CD4-positive, CD25-positive, alpha-beta regulatory T cell (primary cell): ENCODE measurements at regions not wholly inside any gene's neighbourhood (a gene's known extent, or its start where the extent isn't known, plus 50 kb on each side); places are given as distances from the start of the nearest gene placed in this dataset.

ENCODE experiments used
- ATAC-seq, 2 donors: fragments of 150-1000 bp; cut with Tn5 transposase; one replicate each; pipeline ENCODE4 v1.10.0; 2021; ENCODE audit warnings: low read depth in 2 of 2, moderate number of reproducible peaks in 2 of 2, moderate library complexity in 1 of 2
- DNase-seq, 3 donors: peaks; one replicate each; pipeline versions ENCODE4 v3.0.0 to v3.0.0-alpha.2; 2012 to 2022; ENCODE audit warnings: mixed read lengths in 1 of 3
- H3K27ac ChIP-seq: one replicate; pipeline ENCODE4 v1.7.0; 2013; ENCODE audit warnings: mild to moderate bottlenecking, low read length; ENCODE audit not compliant: insufficient read depth, poor library complexity, severe bottlenecking
- H3K27me3 ChIP-seq: one replicate; pipeline ENCODE4 v1.7.0; 2013; ENCODE audit warnings: low read length; ENCODE audit not compliant: control insufficient read depth, insufficient read depth
- H3K36me3 ChIP-seq: one replicate; pipeline ENCODE4 v1.7.0; 2013; ENCODE audit warnings: mild to moderate bottlenecking, low read length, moderate library complexity; ENCODE audit not compliant: control insufficient read depth, insufficient read depth
- H3K4me1 ChIP-seq: 2 replicates; pipeline ENCODE4 v1.7.0; 2013; ENCODE audit warnings: mild to moderate bottlenecking, low read length; ENCODE audit not compliant: insufficient read depth, control insufficient read depth, poor library complexity, severe bottlenecking
- H3K4me3 ChIP-seq: one replicate; pipeline ENCODE4 v1.7.0; 2013; ENCODE audit warnings: low read depth, mild to moderate bottlenecking, low read length, moderate library complexity
- H3K9me3 ChIP-seq, 2 experiments: 1 replicate in 1 of 2; 2 replicates in 1 of 2; pipeline ENCODE4 v1.7.0; 2013; ENCODE audit warnings: low read length in 2 of 2, mild to moderate bottlenecking in 1 of 2, moderate library complexity in 1 of 2; ENCODE audit not compliant: control insufficient read depth in 2 of 2
- H3K27ac Mint-ChIP-seq, 3 donors: one replicate each; pipeline ENCODE4 v1.8.0; 2020 to 2022; ENCODE audit warnings: mild to moderate bottlenecking in 3 of 3, mixed read lengths in 3 of 3, moderate library complexity in 2 of 3
- H3K27me3 Mint-ChIP-seq: one replicate; pipeline ENCODE4 v1.8.0; 2022; ENCODE audit warnings: mild to moderate bottlenecking, mixed read lengths
- H3K36me3 Mint-ChIP-seq: one replicate; pipeline ENCODE4 v1.8.0; 2020; ENCODE audit warnings: mixed read lengths
- H3K4me1 Mint-ChIP-seq, 4 donors: one replicate each; pipeline ENCODE4 v1.8.0; 2020 to 2022; ENCODE audit warnings: mixed read lengths in 4 of 4, mild to moderate bottlenecking in 1 of 4
- H3K4me3 Mint-ChIP-seq, 4 donors: one replicate each; pipeline ENCODE4 v1.8.0; 2020 to 2022; ENCODE audit warnings: mild to moderate bottlenecking in 4 of 4, mixed read lengths in 4 of 4, moderate library complexity in 3 of 4
- H3K9me3 Mint-ChIP-seq, 7 donors: one replicate each; pipeline ENCODE4 v1.8.0; 2020 to 2022; ENCODE audit warnings: mixed read lengths in 7 of 7, mild to moderate bottlenecking in 3 of 7, moderate library complexity in 2 of 7

DNA sequence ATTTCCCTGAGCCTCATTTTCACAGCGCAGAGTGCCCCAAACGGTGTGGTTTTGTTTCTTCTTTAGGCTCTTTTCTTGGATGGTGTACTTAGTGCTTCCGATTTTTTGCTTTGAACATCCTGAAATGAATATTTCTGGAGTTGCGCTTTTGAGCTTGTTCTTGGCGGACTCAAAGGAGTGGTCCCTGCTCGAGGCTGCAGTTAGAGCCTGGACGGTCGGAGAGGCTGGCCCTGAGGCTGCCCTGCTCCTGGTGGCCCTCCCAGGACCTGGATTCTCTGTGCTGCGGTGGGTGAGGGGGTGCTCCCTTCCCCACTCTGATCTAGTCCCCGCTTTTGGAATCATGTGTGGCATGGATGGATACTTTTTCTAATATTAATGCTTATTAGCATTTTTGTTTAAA, 291.8 kb upstream of the IRX4 start:
- DNase-seq, result no peak
- no peaks in the 10 kb centered on the region for H3K36me3 Mint-ChIP-seq
- H3K4me1 Mint-ChIP-seq, result no peaks in the 10 kb centered on the region

DNA sequence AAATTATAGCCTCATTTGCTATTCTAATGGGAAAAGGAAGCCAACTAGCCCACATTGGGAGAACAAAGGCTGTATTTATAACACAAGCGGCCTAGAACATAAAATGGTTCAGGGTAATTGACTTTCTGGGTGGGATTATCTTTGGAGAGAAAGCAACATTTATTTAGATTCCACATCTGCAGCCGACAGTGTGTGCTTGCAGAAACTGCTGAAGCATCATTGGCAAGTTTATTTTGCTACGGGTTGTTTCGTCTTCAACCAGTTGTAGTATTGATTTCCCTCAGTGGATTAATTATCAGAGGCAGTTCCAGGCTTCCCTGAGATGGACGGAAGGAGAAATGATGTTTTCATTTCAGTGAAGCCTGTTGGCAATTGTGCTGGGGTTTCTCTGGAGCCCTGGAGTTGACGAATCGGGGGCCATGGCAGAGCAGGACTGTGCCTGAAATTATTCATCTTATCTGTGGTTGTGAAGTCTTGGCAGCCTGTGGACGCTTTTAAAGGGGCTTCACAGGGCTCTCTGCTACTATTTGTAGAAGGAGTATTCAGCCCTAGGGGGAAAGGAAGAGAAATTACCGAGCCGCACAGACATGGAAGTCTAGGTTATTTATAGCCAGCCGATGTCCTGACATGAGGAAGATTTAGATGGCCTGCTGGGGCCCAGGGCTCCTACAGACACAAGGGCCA, 290.6 kb upstream of the IRX4 start:
- H3K4me1 ChIP-seq, result no peaks in the 10 kb centered on the region
- DNase-seq, result no peak
- no peak overlapping the region for H3K27ac Mint-ChIP-seq

More for the DNA sequence above, 291.8 kb upstream of the IRX4 start:
- no peaks in the 10 kb centered on the region for H3K27me3 ChIP-seq
- H3K27ac Mint-ChIP-seq, result no peak overlapping the region
- no peak for ATAC-seq
- H3K4me1 ChIP-seq, result no peaks in the 10 kb centered on the region
- no peak overlapping the region for H3K4me3 ChIP-seq
- no peak overlapping the region for H3K4me3 Mint-ChIP-seq
- no peak overlapping the region for H3K27ac ChIP-seq
- H3K36me3 ChIP-seq, result no peaks in the 10 kb centered on the region
- H3K27me3 Mint-ChIP-seq, result no peaks in the 10 kb centered on the region
- H3K9me3 ChIP-seq, result no peaks in the 10 kb centered on the region
- H3K9me3 Mint-ChIP-seq, result no peaks in the 10 kb centered on the region

DNA sequence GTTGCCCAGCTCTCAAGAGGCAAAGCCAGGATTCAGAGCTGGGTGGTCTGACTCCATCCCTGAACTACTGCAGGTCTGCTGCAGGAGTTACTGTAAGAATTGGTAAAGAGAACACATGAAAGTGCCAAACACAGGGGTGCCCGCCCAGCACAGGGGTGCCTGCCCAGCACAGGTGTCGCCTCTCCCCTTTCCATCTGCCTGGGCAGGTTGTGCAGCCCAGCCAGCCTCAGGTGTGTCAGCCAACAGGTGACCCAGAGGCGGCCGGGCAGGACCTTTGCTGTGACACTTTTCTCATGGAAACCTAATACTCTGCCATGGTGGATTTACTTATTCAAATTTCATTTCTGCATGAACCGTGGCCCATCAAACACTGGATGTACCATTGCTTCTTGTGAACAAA, 289.7 kb upstream of the IRX4 start:
- Histone ChIP-seq H3K27me3 (no peaks in the 10 kb centered on the region), H3K4me1 (no peaks in the 10 kb centered on the region), H3K36me3 (no peaks in the 10 kb centered on the region), H3K27ac (no peak overlapping the region), H3K9me3 (no peaks in the 10 kb centered on the region), H3K4me3 (no peak overlapping the region)
- peaks cover 4% of the 10 kb centered on the region for H3K27me3 Mint-ChIP-seq
- no peak overlapping the region for H3K4me3 Mint-ChIP-seq
- H3K36me3 Mint-ChIP-seq, result no peaks in the 10 kb centered on the region
- no peak for ATAC-seq
- H3K27ac Mint-ChIP-seq, result no peak overlapping the region
- DNase-seq, result no peak
- H3K9me3 Mint-ChIP-seq, result no peaks in the 10 kb centered on the region
- no peaks in the 10 kb centered on the region for H3K4me1 Mint-ChIP-seq

More for the DNA sequence above, 290.6 kb upstream of the IRX4 start:
- Histone ChIP-seq H3K27me3 (no peaks in the 10 kb centered on the region), H3K27ac (no peak overlapping the region), H3K4me3 (no peak overlapping the region), H3K36me3 (no peaks in the 10 kb centered on the region), H3K9me3 (no peaks in the 10 kb centered on the region)
- Mint-ChIP-seq H3K27me3 (peaks cover 4% of the 10 kb centered on the region), H3K4me1 (no peaks in the 10 kb centered on the region), H3K9me3 (no peaks in the 10 kb centered on the region), H3K4me3 (peak overlapping the region in 1 of 4 donors; percentile 43), H3K36me3 (no peaks in the 10 kb centered on the region)
- no peak for ATAC-seq

DNA sequence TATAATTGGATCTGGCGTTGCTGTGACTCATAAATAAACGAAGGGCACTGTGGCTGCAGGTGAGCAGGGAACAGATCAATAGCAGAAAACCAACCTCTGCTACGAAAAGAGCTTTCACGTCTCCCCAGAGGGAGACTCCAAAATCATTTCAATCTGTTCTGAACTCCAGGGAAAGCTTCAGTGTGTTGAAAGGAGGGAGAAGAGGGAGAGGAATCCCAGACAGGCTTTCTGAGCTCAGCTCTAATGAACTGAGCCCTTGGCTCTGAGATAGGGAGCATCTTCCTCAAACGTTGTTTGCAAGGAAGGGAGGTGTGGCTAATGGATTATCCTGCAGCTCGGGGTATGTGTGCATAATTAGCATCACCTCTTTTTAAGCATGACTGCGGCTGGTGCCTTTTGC, 288.0 kb upstream of the IRX4 start:
- no peak overlapping the region for H3K4me3 Mint-ChIP-seq
- Histone ChIP-seq H3K27me3 (no peaks in the 10 kb centered on the region), H3K9me3 (no peaks in the 10 kb centered on the region), H3K36me3 (no peaks in the 10 kb centered on the region), H3K4me3 (no peak overlapping the region), H3K27ac (no peak overlapping the region), H3K4me1 (no peaks in the 10 kb centered on the region)
- no peaks in the 10 kb centered on the region for H3K4me1 Mint-ChIP-seq
- ATAC-seq (no peak), DNase-seq (no peak)
- H3K9me3 Mint-ChIP-seq, result peaks cover 0 to 1% (median 0%) of the 10 kb centered on the region in 7 donors
- H3K27me3 Mint-ChIP-seq, result peaks cover 4% of the 10 kb centered on the region
- no peaks in the 10 kb centered on the region for H3K36me3 Mint-ChIP-seq
- no peak overlapping the region for H3K27ac Mint-ChIP-seq

DNA sequence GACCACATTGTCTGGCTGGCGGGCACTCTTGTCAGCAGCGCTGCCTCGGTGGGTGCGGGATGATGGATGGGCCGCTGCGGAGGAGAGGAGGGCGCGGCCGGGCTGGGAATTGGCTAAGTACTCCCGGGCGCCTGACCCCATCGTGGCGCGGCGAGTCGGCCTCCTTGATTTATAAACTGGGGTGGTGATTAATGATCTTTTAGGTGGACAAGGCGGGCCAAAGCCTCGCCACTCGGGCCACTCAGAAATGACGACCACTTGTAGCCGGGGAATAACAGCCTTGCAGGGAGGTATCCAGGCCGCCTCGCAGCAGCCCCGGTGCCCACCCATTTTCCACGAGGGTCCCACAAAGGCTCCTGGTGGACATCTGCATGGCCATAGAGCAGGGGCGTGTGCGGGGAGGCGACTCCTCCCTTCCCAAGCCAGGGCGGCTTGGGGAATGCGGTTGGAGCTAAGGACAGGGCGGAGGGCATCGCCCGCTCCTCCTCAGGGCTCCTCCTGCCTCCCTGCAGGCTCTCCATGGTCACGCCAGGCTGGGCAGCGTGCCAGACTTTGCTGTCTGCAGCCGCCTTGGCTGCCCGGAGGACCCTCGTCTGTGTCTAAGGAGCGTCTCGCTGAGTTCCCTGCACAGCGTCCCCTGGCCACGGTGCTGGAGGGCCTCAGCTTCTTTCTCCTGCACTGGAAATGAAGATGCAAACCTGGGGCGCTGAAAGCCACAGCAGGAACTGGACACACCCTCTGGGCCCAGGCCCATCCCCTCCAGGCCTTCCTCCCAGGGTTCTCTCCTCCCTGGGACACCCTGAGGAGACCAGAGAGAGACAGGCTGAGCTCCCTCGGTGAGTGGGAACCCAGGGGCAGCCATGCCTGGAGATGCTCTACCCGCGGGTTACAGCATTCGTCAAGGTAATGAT, 287.4 kb upstream of the IRX4 start:
- Histone ChIP-seq H3K4me3 (no peak overlapping the region), H3K36me3 (no peaks in the 10 kb centered on the region), H3K27me3 (no peaks in the 10 kb centered on the region), H3K4me1 (no peaks in the 10 kb centered on the region), H3K9me3 (no peaks in the 10 kb centered on the region), H3K27ac (no peak overlapping the region)
- Mint-ChIP-seq H3K36me3 (no peaks in the 10 kb centered on the region), H3K4me3 (no peak overlapping the region), H3K4me1 (no peaks in the 10 kb centered on the region), H3K27me3 (peaks cover 4% of the 10 kb centered on the region), H3K9me3 (peaks cover 0 to 2% (median 0%) of the 10 kb centered on the region in 7 donors), H3K27ac (no peak overlapping the region)
- ATAC-seq (no peak), DNase-seq (no peak)

DNA sequence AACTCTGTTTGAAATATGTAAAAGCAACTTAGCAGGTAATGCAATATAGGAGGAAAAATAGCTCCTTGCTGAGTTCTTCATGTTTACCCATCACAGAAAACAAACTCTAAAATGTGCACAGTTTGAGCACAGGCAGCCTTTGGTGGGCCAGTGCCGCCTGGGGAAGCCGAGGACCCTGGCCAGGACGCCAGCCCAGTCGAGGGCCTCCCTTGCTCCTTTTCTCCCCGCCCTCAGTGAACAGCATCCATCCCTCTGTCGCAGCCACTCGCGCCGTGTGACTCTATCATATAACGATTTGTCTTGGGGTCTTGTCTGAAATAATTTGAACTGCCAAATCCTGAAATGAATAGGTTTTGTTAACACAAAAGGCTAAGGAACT, 286.7 kb upstream of the IRX4 start:
- Histone ChIP-seq H3K4me1 (no peaks in the 10 kb centered on the region), H3K36me3 (no peaks in the 10 kb centered on the region), H3K27ac (no peak overlapping the region), H3K27me3 (no peaks in the 10 kb centered on the region), H3K9me3 (no peaks in the 10 kb centered on the region), H3K4me3 (no peak overlapping the region)
- no peak for DNase-seq
- peaks cover 4% of the 10 kb centered on the region for H3K27me3 Mint-ChIP-seq
- peaks cover 0 to 2% (median 0%) of the 10 kb centered on the region in 7 donors for H3K9me3 Mint-ChIP-seq
- H3K4me1 Mint-ChIP-seq, result no peaks in the 10 kb centered on the region
- no peaks in the 10 kb centered on the region for H3K36me3 Mint-ChIP-seq
- H3K4me3 Mint-ChIP-seq, result no peak overlapping the region
- H3K27ac Mint-ChIP-seq, result no peak overlapping the region
- ATAC-seq, result no peak

DNA sequence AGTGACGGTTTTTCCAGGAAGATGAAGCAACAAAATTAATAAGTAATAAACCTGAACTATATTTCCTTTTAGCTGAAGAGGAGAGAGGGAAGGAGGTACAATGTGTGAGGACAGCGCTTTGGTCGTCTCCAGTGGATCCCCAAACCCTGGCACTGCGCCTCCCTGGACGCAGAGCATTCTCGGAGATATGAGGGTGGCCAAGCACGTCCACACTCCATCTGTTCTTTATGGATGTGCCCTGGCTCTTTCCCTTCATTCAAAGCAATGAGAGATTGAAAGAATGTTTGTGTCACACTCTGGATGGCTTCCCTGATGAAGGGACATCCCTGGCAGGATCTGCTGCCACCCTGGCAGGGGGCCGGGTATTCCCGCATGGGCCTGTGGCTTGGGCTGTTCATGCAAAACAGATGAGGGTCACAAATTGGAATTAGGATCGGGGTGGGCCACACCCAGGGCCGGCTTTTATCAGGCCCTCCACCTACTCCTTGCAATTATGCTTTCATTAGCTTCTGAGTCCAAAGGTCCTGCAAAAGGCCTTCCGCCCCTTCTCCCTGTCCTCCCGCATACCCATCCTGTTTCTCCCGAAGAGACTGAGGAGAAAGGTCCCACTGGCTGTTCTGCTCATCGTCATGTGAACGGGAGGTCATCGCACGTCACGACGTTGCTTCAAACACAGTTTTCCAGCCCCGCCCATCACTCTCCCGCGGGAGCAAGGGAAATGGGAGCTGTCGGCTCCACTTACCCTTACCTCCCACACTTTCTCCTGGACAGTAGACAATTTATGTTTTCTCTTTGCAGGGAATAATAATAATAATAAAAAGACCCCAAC, 286.1 kb upstream of the IRX4 start:
- H3K9me3 Mint-ChIP-seq, result peaks cover 0 to 2% (median 0%) of the 10 kb centered on the region in 7 donors
- Histone ChIP-seq H3K27ac (no peak overlapping the region), H3K4me3 (no peak overlapping the region), H3K27me3 (no peaks in the 10 kb centered on the region), H3K9me3 (no peaks in the 10 kb centered on the region), H3K4me1 (no peaks in the 10 kb centered on the region), H3K36me3 (no peaks in the 10 kb centered on the region)
- H3K4me1 Mint-ChIP-seq, result no peaks in the 10 kb centered on the region
- DNase-seq (no peak), ATAC-seq (no peak)
- no peak overlapping the region for H3K4me3 Mint-ChIP-seq
- H3K27ac Mint-ChIP-seq, result no peak overlapping the region
- peaks cover 4% of the 10 kb centered on the region for H3K27me3 Mint-ChIP-seq
- no peaks in the 10 kb centered on the region for H3K36me3 Mint-ChIP-seq
